ENCODE measurements at regions not wholly inside any gene's neighbourhood (a gene's known extent, or its start where the extent isn't known, plus 50 kb on each side); places are given as distances from the start of the nearest gene placed in this dataset.
"Not testable (repeated sequence)": the region's sequence is repeated elsewhere in the genome, so short reads cannot be mapped to it uniquely, and the experiment has no call there.

DNA sequence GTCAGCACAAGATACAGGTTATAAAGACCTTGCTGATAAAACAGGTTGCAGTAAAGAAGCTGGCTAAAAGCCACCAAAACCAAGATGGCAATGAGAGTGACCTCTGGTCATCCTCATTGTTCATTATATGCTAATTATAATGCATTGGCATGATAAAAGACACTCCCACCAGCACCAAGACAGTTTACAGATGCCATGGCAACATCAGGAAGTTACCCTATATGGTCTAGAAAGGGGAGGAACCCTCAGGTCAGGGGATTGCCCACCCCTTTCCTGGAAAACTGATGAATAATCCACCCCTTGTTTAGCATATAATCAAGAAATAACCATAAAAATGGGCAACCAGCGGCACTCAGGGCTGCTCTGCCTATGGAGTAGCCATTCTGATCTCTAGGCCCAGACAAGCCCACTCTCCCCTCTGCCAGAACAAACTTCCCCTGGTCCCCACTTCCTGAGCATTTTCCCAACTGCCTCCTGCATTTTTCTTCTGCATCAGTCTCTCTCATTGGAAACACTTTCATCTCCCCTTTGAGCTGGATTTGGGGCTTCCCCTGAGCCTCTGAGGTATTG, 215.3 kb upstream of the SDK2 start:
- not testable (repeated sequence) for DNase-seq

DNA sequence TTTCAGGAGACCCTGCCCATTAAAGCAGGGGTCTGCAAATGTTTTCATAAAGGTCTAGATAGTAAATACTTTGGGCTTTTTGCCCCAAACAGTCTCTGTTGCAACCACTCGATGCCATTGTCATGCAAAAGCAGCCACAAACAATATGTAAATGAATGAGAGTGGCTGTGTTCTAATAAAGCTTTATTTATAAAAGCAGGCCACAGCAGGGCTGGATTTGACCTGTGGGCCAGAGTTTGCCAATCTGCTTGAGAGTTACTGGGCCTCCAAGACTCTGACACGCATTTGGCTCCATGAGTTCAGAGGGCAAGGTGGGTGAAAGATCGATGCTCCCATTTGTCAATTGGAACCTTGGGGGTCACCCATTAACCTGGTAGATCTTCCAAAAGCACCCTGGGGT, 217.3 kb upstream of the SDK2 start:
- no peak for DNase-seq

DNA sequence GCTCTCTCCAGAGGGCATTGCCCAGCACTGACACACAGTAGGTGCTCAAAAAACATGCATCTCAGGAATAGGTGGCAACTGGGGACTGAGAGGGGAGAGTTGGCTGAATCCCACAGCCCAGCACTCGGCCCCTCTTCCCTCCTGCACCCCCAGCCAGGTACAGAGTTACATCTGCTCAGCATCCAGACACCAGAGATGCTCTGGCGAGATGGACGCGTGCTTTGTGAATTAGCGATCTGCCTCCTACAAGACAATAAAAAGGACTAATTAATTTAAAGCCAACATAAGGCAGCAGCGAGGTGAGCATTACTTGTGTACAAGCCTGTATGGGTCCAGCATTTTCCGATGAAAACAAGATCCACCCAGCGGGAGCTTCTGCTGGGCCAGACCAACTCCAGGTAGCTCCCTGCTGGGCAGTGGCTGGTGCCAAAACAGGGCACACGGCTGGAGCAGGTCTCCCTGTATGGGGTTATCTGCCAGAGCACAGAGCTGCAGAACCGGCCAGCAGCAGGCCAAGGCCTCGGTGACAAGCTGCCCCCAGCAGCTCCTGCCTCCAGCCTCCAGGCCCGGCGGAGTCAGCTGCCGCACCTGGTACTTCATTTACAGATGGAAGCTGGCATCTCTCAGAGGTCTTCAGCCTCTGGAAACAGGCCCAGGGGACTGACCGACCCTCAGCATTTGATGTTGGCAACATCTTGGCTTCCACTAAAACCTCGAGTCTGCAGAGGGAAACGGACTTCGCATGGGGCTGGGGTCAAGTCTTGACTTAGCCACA, 219.7 kb upstream of the SDK2 start:
- DNase-seq = no peak

DNA sequence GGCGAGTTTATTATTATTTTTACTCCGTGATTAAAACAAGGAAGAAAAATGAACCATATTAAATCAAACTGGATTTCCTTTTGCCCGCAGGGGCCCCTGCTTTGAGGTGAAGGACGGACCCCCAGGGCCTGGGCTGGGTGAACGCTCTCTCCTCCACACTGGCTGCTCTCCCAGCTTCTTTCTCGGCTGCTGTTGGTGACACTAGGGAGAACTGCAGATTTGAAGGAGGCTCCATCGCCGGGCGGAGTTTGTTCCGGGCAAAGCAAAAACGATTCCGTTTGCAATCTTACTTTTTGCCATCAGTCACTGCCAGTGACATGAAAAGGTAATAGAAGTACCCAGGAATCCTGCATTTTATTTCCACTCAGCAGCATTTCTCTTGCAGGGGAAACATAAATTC, 221.6 kb upstream of the SDK2 start:
- no peak for DNase-seq

DNA sequence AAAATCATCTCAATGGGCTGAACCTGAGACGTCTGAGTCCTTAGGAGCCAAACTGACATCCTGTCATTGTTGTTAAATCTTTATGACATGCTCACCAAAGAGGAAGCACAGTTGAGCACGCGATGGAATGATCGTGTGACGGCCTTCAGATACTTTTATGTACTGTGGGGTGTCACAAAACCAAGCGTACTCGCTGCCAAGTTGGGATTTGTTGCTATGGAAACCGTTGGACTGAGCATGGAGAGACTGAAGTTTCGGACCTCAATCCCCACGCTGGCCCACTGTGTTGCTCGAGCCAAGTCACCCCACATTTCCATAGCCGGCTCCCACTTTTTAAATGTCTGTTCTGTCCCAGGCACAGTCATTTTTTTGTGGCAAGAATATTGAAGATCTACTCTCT, 222.8 kb upstream of the SDK2 start:
- no peak for DNase-seq

DNA sequence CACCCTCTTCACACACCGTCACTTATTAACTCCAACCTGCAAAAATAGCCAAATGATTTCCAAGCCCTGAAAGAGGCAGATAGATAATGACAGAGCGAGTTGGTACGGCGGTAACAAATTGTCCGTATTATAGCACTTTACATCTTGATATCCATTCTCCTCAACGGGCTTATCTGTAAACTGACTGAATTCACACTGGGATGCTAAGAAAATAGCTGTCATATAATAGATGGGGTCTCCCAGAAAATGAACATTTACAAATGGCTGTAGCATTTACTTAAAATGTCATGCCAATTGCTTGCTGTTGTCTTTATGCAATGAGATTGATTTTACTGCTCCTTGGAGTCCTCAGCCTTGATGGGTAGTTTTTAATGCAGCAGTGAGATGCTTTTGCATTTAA, 225.8 kb upstream of the SDK2 start:
- no peak for DNase-seq

DNA sequence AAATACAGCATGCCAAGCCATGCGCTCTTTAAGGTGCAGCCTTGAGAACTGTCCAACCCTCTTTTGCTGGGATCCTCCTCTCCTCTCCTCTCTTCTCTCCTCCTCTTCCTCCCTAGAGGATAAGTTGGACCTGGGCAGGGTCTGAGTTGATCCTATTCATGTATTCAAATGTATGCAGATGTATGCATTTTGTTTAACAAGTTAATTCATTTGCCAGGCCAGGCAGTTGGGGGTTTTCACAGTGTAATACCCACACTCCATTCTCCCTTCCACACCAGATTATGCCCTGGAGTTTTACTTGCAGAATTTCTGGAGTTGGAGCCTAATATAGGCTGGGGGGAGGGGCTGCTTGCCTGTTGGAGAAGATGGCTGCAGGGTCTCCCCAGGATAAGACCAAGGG, 226.2 kb upstream of the SDK2 start:
- no peak for DNase-seq

DNA sequence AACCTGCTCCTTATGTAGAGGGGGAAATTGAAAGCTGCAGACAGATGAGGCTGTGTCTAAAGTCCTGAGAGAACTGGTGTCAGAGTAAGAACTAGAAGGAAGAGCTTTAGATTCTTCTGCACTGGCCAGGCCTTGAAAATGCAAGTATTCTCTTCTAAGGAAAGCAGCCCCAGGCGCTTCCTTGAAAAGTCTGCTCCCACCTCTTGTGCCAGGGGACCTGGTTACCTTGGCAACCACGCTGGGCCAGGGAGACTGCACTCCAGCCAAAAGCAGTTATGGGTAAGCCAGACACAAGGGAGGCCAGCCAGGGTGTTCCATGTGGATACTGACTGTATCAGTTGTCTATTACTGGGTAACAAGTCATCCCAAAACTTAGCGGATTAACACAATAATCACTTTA, 228.6 kb upstream of the SDK2 start:
- DNase-seq = no peak

DNA sequence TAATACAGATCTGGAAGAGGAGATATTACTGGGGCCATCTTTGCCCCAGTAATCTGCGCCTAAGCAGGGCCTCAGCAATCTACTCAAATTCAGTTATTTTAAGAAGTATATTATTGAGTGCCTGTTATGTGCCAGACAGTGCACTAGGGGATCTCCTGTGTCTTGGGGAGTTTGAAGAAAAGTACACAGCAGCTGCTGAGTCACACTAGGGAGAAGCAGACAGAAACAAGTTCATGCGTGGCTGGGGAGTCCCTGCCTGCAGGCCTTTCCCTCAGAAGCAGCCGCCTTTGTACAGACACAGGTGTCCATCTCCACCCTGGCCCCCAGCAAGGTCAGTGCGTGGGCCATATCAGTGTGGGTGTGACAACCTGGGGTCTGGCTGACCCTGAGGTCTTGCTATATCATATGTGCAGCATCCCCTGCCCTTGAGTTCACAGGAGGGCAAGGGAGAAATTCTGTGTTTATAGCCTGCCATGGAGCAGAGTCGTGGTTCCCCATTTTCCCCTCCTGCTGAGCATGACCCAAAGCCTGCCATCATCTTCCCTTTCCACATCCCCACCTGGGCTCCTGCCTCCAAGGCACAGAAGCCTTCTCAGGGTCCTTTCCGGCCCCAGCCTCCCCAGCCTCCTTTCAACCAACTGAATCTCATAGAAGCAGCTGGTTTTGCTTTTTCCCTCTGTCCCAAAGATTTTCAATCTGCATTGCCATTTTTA, 229.9 kb upstream of the SDK2 start:
- DNase-seq = no peak

DNA sequence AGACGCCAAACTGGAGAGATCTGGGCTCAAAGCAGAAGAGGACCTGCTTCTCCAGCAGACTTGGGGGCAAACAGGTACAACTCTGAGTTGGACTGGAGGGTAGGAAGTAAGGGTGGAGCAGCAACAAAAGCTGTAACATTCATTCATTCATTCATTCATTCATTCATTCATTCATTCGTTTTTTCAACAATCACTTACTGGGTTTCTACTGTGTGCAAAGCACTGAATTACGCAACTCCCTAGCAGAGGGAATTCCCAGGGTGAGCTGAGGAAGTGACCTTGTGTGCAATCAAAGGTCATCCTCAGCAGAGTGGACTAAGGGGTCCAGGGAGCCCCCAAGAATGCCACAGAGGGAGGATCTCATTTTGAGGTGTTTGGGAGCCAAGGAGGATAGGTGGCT, 231.1 kb upstream of the SDK2 start:
- no peak for DNase-seq

DNA sequence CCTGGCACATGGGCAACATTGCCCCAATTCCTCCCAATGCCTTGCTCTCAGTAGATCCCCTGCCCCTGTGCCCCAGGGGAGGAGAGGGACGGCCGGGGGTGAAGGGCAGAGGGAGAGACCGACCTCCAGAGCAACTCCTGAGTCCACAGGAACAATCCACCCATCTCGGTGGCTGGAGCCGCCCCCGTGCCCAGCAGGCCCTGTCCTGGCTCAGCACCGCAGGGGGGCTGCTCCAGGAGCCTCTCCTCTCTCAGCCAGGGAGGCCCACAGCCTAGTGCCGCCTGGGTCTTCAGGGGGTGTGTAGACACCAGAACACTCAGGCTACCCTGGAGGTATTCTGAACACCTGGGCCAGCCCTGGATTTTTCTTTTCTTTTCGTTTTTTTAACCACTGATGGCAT, 233.7 kb upstream of the SDK2 start:
- DNase-seq = no peak

DNA sequence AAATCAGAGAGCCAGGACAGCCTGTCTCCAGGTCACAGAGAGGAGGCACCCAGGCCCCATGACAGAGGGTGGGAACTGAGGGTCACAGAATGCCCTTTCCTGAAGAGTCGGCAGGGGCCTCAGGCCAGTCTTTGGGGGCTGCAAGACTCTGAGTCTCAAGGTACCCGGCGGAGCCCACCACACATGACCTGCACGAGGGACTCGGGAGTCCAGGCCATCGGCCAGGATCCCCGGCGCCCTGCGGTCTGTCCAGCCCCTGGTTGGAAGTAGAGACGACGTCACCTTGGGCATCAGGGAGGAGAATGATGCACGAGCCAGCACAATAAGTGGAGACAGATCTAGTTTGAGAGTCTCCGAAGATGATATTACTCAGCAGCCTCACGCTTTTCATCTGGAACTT, 234.7 kb upstream of the SDK2 start:
- DNase-seq = no peak

DNA sequence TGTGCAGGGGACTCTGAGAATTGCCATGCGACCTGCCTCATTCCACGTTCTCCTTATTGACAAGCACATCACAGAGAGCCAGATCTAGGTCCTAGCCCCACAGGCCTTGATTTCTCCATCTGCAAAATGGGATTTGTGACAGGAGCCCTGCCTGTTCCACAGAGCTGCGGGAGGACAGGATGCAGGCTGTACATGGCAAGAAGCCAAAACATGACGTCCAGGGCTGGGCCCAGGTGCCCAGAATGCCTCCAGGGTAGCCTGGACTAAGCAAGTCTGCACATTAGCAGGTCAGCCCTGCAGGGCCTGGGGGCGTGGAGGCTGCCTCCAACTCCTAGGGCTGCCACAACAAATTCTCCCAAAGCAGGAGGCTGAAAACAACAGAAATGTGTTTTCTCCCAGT, 235.7 kb upstream of the SDK2 start:
- no peak for DNase-seq

DNA sequence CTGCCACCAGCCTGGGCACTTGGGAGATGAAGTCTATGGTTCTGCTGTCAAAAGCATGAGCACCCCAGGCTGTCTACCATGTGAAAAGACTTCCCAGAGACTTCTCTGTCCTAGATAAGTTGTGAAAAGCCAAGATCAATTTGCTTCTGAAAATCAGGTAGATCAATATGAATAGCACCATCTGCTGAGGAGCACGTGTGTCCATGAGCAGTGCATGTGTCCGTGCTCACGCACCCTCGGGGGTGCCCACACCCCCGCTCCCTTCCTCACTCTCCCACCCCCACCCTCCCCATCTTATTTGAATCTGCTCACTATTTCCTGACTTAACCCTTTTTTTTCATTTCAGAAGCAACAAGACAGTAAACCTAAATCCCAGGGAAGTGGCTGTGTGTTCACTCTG, 238.3 kb upstream of the SDK2 start:
- DNase-seq = no peak

DNA sequence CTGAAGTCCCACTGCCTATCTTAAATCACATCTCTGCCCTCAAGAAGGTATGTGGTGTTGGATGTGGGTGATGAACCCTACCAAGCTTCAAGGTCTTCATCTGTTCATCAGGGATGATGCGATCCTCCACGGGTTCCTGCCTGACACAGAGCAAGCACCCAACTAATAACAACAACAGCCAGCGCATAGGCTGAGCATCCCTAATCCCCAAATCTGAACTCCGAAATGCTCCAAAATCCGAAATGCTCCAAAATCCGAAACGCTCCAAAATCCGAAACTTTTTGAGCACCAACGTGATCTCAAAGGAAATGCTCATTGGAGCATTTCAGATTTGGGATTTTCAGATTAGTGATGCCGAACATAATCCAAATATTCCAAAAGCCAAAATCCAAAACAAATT, 238.9 kb upstream of the SDK2 start:
- DNase-seq = no peak

DNA sequence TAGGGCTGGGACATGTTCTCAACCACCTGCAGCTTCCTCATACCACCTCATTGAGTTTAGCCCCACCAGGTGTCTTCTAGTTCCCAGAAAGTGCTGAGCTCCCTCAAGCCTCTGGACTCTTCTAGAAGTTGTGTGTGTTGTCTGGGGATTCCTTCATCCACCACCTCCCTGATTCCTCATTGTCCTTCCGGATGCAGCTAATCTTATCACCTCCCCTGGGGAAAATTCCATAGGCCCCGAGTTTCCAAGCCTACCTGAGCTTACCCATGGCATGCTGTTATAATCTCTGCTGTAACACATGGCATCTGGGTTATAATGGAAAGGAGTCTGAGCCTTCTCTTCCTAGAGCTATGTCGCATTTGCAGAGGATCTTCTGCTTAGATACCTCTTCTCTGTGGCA, 243.5 kb upstream of the SDK2 start:
- no peak for DNase-seq

DNA sequence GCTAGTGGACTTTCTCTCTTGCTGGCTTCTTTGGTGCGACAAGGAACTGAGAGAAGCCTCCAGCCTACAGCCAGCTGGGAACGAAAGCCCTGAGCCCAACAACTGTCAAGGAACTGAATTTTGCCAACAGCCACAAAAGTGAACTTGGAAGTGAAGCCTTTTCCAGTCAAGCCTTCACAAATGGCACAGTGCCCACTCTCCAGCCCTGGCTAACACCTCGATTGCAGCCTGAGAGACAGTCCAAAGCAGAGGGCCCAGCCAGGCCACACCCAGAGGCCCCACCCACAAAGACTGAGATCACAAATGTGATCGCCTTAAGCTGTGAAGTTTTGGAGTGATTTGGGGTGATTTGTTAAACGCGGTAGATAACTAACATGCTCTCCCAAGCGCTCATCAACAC, 244.6 kb upstream of the SDK2 start:
- no peak for DNase-seq

DNA sequence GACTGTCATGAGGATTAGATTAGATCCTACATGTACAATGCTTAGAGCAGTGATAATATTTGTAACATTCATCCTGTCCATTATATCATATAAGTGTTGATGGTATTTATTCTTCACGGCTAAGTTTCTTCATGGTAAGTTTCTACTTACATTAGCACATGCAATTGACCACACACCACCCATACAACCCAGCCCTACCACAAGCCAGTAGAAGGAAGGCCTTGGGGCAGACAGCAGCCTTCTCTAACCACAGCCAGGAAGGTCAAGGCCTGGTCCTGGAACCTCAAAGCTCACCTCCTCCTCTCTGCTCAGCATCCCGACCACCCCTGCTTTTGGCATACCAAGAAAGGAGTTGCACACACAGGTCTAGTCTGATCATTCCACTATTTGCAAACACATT, 245.2 kb upstream of the SDK2 start:
- DNase-seq = no peak

DNA sequence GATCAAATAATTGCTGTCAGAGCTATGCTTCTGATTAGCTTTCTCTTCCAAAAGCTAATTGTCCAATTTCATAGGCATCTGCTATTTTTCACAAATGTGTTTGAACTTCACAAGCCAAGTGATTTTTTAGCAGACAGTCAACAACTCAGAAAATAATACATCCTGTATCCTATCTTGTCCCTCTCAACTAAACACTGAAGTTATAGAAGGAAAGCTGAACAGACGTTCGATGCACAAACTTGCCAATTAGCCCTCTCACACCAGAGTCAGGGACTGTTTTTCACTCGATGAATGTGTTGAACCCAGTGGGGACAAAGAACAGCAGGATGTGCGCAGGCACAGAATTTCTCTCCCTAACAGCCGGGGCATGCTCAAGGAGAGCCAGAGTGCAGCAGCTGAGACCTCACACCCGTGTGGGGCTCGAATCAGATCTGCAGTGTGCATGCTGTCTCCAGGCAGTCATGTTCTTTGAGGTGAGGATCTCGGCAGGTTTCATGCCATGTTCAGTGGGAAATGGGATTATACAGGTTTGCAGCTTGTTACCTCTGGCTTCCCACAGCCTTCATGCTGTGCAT, 246.7 kb upstream of the SDK2 start:
- no peak for DNase-seq

DNA sequence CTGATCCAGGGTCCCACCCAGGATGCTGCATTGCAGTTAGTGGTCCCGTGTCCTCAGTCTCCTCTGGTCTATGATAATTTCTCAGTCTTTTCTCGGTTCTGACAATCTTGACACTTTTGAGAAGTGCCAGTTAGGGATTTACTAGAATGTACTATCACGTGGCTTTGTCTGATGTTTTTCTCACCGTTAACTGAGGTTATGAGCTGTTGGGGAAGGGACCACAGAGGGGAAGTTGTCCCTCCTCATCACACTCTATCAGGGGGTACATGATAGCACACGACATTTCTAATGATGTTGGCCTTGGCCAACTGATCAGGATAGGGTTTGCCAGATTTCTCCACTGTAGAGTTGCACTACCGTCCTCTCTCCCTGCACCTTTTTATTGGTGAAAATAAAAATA, 250.9 kb upstream of the SDK2 start:
- DNase-seq = no peak

DNA sequence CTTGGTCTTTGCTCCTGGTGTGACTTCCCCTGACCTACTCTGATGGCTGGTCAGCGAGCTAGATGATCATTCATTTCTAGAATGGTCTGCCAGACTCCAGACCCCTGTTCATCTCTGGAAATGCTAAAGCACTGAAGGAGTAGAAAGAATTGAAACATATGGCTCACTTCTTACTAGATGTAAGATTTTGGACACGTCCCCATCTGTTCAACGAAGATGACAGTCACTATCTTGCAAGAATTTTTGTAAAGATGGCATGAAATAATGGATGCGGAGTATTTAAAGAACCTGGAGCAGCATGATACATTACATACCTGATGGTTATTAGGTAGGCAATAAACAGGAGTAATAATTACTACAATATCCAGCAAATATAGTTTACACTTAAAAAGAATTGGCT, 252.7 kb upstream of the SDK2 start:
- DNase-seq = no peak

DNA sequence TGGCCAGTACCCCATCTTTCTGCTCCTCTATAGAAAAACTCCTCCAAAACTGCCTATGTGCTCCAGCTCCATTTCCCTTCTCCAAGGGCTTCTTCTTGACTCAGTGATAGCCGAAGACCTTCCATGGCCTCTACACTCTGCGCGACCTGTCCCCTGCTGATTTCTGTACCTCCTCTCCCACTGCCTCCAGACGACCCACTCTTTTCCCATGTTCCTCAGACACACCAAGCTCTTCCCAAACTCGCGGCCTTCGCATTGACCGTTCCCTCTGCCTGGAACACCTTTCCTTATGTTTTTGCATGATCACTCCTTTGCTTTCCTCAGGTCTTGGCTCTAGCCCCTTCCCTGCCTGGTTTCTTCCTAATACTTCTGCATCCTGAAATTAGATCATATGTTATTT, 255.6 kb upstream of the SDK2 start:
- DNase-seq = no peak

DNA sequence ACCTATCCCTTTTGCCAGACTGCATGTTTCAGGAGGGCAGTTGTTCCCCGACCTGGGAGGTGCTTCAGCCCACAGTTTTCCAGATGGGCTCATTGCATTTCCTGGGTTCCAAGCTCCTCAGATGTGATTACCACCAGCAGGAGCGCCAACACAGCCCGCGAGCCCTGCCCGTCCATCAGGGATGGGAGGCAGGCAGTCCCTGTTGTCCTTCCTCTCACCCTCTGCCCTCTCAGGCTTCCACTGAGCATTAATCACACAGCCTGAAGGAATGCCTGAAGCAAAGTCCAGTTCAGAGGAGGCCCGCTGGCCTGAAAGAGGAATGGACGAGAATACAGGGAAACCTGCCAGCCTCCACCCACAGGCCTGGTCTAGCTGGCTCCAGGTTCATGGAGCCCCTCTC, 256.3 kb upstream of the SDK2 start:
- no peak for DNase-seq

DNA sequence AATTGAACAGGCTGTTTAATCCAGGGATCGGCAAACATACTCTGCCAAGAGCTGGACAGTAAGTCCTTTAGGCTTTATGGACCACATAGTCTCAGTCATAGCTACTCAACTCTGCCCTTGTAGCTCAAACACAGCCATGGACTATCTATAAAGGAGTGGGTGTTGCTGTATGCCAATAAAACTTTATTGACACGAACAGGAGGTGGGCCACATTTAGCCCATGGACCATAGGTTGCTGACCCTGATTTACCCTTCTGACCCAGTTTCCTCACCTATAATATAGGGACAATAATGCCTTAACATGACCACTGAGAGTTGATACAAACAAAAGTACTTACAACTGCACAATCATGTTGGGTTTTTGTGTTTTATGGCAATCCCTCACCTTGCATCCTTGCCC, 257.0 kb upstream of the SDK2 start:
- DNase-seq = no peak
